Skin epidermis (tissue), 12 donors: ENCODE measurements at regions not wholly inside any gene's neighbourhood (a gene's known extent, or its start where the extent isn't known, plus 50 kb on each side); places are given as distances from the start of the nearest gene placed in this dataset.

ENCODE experiments used
- H3K27ac ChIP-seq, 21 experiments: fragments of 200-600 bp; sonication (generic) in 11 of 21; one replicate each; pipeline ENCODE4 v1.5.0; 2020; ENCODE audit warnings: mild to moderate bottlenecking in 3 of 21, inconsistent platforms in 2 of 21, moderate library complexity in 2 of 21
- H3K4me3 ChIP-seq, 7 experiments: fragments of 200-600 bp; sonication (generic) in 2 of 7; one replicate each; pipeline ENCODE4 v1.5.0; 2020; ENCODE audit warnings: inconsistent platforms in 2 of 7, mild to moderate bottlenecking in 2 of 7, moderate library complexity in 1 of 7

- no peak overlapping the region for H3K27ac ChIP-seq
- no peak overlapping the region for H3K4me3 ChIP-seq
Observed at GRCh38 chr19:30163663-30164062, 208.5 kb upstream of the ZNF536 start.

DNA sequence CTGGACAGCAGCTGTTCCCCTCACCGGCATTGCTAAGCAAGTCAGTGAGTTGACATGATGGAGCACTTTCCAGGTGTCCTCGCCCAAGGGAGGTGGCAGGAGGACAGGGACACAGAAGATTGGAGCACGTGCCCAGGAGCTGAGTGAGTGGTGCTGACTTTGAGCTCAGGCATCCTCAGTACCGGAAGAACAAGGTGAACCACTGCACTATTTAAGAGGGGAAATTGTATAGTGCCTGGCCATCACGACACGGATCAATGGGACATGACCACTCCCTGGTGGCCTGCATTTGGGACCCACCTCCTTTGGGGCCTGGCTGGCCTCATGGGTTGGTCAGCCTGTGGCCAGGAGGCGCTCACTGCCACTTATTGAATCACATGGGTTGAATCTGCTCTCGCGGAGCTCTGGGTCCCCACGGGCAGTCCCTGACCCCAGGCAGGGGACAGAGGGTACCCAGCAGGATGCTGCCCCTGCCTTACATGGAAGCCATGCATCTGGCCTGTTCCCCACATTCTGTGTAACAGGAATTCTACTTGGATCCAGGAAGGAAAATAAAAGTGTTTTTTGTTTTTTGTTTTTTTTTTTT is 206.9 kb upstream of the ZNF536 start:
- H3K27ac ChIP-seq, result no peak overlapping the region
- no peak overlapping the region for H3K4me3 ChIP-seq

- no peak overlapping the region for H3K4me3 ChIP-seq
- no peak overlapping the region for H3K27ac ChIP-seq
Observed at GRCh38 chr19:30167206-30167868, 204.8 kb upstream of the ZNF536 start.

DNA sequence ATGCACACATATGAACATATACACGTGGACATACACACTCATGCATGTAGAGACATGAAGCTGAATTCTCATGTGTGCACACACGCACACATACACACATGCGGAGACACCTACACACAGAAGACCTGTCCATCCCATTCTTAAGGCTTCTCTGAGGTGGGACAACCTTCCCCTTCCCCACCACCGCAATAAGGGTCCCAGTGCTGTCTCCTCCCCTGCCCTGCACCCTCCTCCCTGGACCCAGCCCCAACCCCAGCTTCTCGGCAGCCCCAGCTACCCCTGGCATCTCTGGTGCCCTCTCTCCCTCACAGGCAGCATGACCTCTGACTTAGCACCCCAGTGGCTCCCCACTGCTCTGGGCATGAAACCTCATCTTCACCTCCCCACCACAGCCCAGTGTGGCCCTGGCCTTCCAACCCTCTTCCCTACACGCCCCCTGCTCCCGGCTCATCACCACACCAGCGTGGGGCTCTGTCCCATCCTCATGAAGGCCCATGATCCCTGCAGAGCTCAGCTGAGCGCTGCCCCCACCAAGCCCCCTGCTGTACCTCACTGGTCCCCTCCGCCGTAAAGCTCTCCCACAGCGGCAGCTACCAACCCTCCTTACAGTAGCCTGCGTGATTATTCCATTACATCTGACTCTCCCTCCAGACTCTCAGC is 204.1 kb upstream of the ZNF536 start:
- Histone ChIP-seq H3K4me3 (no peak overlapping the region), H3K27ac (no peak overlapping the region)

DNA sequence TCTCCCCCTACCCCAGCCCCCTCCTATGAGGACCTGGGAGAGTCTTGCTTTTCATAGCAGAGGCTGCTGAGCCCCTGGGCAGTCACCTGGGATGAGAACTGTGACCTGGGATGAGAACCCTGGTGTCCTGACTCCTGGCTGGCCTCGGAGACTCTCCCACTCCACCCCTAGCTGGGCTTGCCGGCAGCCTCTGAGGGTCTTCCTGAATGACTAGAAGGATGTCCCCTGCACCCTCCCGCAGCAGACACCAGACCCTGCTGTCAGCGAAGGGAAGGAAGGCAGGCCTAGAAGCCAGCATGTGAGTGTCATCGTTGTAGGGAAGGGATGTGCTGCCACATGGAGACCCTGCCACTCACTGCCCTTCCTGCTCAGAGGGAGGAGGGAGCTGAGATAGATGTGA is 203.4 kb upstream of the ZNF536 start:
- Histone ChIP-seq H3K27ac (no peak overlapping the region), H3K4me3 (no peak overlapping the region)

GRCh38 chr19:30169196-30169900 is 202.8 kb upstream of the ZNF536 start:
- Histone ChIP-seq H3K4me3 (no peak overlapping the region), H3K27ac (no peak overlapping the region)

- H3K4me3 ChIP-seq, result no peak overlapping the region
- no peak overlapping the region for H3K27ac ChIP-seq
Observed at GRCh38 chr19:30170081-30170480, 202.1 kb upstream of the ZNF536 start.

- Histone ChIP-seq H3K27ac (no peak overlapping the region), H3K4me3 (no peak overlapping the region)
Observed at GRCh38 chr19:30170495-30171137, 201.6 kb upstream of the ZNF536 start.

DNA sequence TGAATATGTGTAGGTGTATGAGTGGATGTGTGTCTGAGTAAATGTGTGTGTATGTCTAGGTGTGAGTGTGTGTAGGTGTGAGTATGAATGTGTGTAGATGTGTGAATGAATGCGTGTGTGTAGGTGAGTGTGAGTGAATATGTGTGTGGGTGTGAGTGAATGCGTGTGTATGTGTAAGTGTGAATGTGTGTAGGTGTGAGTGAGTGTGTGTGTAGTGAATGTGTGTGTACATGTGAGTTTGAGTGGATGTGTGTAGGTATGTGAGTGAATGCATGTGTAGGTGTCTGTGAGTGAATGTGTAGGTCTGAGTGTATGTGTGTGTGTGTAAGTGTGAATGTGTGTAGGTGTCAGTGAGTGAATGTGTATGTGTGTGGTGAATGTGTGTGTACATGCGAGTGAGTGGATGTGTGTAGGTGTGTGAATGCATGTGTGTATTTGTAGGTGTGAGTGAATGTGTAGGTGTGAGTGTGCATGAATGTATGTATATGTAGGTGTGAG is 201.0 kb upstream of the ZNF536 start:
- Histone ChIP-seq H3K4me3 (no peak overlapping the region), H3K27ac (no peak overlapping the region)

DNA sequence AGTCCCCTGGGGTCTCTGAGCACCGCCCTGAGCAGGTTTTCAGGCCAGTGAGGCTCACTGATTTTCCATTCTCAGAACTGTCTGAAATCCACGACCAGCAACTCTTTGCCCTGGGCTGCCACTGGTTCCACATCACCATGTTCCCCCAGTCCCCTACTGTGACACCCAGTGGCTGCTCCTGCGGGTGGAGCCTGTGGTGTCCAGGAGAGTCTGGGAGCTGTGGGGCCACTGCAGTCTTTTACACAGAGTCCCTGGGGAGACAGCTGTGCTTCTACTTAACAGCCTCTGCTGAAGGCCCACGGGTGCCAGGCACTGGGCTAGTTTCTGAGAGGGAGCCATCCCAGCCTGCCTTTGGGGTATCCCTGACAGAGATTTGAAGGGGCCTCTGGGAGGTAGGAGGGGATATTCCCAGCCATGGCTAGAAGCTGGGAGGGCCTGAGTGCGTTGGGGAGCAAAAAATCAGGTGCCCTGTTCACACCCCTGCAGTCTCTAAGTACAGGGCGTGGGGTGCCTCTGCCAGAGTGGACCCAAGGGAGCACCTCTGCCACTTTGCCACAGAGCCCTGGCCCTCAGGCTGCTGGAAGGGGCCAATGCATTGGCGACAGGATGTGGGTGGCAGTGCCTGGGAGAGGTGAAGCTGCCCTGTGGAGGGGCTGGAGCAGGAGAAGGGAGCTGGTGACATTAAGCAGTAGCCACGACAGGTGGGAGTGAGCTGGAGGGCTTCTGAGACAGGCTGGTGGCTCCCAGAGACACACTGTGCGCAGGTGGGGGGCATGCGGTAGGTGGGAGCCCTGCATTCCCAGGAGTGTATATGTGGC is 200.2 kb upstream of the ZNF536 start:
- H3K4me3 ChIP-seq, result no peak overlapping the region
- no peak overlapping the region for H3K27ac ChIP-seq

- no peak overlapping the region for H3K4me3 ChIP-seq
- no peak overlapping the region for H3K27ac ChIP-seq
Observed at GRCh38 chr19:30172613-30173242, 199.5 kb upstream of the ZNF536 start.

DNA sequence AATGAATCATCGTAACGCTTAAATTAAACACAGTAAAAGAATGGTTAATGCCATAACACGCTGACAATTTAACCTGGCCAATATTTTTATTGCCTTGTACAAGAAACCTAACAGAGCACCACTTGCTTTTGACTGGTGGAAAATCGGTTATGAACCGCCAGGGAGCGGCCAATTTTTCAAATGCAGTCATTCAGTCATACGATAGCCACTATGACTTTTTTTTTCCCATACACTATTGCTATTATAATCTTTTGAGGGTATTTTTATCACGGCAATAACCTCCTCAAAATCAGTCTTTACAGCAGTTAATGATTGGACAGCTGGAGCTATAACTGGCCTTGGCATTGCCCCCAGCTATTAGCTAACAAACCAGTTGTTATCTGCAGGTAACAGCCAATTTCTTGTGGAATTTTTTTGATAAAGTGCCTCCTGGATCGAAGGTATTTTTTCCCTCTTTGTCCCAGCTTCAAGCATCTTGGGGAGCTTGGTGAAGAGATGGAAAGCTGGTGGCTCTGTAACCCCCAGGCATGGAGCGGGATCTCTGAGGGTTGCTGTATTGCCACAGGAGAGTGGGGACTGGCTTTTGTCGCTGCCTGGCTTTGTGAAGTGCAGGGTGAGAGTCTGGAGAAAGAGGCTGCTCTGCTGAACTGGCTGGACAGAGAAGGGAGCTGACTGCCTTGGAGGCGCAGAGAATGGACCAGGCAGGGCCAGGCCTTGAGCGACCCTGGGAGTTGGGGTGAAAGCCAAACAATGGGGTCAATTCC is 198.4 kb upstream of the ZNF536 start:
- Histone ChIP-seq H3K4me3 (no peak overlapping the region), H3K27ac (no peak overlapping the region)

- H3K27ac ChIP-seq, result no peak overlapping the region
- no peak overlapping the region for H3K4me3 ChIP-seq
Observed at GRCh38 chr19:30174357-30174645, 197.9 kb upstream of the ZNF536 start.

DNA sequence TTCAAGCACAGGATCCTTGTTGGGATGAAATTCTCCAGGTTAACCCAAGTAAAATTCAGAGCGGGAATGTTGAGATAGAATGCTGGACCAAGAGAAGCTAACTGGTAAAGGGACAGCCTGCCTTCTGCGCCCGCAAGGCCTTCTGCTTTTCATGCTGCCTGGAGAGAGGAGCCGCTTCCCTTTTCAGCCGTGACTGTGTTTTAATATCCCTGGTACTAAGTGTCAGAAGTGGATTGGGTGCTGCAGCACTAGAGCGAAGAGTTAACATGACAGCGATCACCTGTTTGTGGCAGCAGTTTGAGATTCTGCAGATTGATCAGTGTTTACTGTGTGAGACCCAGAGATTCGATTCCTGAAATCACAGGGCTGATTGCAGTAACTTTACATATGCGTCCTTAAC is 197.4 kb upstream of the ZNF536 start:
- Histone ChIP-seq H3K4me3 (no peak overlapping the region), H3K27ac (no peak overlapping the region)

GRCh38 chr19:30175987-30176386 is 196.2 kb upstream of the ZNF536 start:
- Histone ChIP-seq H3K27ac (no peak overlapping the region), H3K4me3 (no peak overlapping the region)

DNA sequence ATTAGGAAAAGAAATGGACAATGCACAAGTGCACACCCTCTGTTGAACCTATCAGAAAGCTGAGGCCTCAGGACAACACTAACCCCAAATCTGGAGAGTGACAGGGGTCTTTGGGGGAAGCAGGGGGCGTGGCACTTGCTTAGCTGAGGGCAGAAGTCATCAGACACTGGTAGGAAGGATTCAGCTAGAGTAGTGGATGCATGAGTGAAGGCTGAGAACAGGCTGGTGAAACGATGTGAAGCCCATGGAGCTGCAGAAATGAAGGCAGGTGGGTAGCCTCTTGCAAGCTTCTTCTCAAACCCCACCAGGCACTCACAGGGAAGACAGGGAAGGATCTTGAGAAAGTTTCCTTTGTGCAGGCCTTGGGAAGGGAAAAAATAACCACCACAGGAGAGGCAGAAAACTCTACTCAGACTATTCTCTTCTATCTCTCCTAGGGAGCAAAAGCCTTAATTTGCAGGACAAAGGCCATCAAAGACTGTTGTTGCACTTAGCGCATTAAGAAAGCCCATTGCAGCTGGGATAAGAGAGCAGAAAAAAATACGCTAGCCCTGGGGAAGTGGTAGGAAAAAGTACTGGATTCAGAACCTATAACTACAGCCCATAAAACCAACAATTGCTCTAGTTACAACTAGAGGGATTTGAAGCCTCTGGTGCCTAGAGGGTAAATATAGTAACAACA is 193.3 kb upstream of the ZNF536 start:
- no peak overlapping the region for H3K27ac ChIP-seq
- no peak overlapping the region for H3K4me3 ChIP-seq

- H3K27ac ChIP-seq, result no peak overlapping the region
- no peak overlapping the region for H3K4me3 ChIP-seq
Observed at GRCh38 chr19:30180691-30181090, 191.5 kb upstream of the ZNF536 start.
